NCI-H526 (cell line): ENCODE measurements at regions not wholly inside any gene's neighbourhood (a gene's known extent, or its start where the extent isn't known, plus 50 kb on each side); places are given as distances from the start of the nearest gene placed in this dataset.

Source experiments
- DNase-seq, 2 experiments: peaks; one replicate each; lab custom pipeline; 2025; lab: John Stamatoyannopoulos, UW

GRCh38 chr1:229031061-229031460 is 239.8 kb upstream of the RAB4A start:
- no peak for DNase-seq

DNA sequence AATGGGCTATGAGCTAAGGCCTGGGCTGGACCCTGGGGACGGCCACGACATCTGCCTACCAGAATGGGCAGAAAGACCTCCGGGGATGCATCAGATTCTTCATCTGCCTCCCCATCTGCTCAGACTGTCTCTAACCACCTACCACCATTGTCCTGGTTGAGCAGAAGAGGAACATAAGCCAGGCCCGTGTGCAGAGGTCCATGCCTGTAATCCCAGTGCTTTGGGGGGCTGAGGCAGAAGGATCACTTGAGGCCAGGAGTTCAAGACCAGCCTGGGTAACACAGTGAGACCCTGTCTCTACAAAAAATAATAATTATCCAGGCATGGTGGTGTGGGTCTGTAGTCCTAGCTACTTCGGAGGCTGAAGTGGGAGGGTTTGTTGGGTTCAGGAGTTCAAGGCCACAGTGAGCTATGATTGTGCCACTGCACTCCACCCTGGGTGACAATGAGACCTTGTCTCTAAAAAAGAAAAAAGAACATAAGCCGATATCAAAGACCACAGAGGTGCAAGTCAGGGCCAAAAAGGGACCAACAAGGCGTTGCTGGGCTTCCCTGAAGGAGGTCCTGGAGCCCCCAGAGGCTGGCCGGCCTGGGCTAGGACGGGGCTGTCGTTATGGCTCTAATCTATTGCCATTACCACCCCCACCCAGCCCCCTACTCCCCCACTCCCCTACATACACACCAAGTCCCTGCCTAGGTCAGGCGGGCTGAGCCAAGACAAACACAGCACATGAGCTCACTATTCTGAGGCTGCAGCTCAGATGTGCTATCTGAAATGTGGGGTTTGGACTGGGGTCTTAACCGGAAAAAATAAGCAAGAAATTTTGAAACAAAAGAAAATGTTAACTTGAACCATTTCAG is 239.2 kb upstream of the RAB4A start:
- no peak for DNase-seq

DNA sequence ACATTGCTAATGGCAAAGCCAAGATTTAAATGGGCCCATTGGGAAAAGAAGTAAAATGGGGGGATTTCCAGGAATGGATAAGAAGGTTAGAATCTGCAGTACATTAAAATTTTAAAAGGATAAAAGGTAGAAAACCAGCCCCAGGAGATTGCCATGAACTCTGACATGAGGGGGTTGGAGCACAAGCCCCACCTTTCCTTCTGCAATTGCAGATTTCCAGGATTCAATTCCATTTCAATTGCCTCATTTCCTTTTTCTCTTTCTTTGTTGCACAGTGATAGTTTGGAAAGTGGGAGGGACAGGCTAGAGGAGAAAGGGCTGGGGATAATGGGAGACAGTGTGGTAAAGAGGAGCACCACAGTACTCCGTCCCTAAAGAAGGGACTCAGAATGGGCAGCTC is 238.5 kb upstream of the RAB4A start:
- no peak for DNase-seq

GRCh38 chr1:229033480-229033879 is 237.4 kb upstream of the RAB4A start:
- DNase-seq, result no peak

- DNase-seq, result no peak
Measured at GRCh38 chr1:229034342-229034741, 236.6 kb upstream of the RAB4A start.

GRCh38 chr1:229035054-229035747 is 235.7 kb upstream of the RAB4A start:
- peak in 1 of 2 experiments; percentile 30 for DNase-seq

- DNase-seq, result peak in 1 of 2 experiments; percentile 30
Measured at GRCh38 chr1:229035748-229036082, 235.2 kb upstream of the RAB4A start.

DNA sequence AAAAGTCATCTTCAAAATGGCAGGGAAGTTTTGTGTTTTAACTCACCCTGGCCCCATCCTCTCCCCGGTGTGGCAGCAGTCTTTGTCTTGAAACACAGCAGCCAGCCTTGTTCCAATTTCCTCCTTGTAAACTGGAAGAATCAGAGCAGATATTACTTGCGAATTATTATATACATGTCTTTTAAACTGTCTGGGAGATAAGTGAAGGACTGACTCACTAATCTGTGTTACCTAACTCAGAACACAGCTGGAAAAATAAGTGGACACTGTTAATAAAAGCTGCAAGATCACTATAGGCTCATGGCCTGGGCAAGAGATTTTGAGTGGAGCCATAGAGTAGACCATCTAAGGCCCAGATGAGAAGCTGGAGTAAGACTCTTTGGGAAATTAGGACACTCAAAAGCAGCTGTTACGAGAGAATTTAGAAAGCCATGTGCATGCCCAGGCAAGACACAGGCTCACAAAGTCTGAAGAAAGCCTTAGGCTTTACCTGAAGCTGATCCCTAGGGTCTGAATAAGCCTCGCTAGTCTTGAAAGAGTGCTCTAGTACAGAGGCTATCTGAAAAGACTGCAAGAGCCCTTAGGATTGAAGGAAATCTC is 233.0 kb upstream of the RAB4A start:
- no peak for DNase-seq

- no peak for DNase-seq
Measured at GRCh38 chr1:229040630-229041358, 230.1 kb upstream of the RAB4A start.

DNA sequence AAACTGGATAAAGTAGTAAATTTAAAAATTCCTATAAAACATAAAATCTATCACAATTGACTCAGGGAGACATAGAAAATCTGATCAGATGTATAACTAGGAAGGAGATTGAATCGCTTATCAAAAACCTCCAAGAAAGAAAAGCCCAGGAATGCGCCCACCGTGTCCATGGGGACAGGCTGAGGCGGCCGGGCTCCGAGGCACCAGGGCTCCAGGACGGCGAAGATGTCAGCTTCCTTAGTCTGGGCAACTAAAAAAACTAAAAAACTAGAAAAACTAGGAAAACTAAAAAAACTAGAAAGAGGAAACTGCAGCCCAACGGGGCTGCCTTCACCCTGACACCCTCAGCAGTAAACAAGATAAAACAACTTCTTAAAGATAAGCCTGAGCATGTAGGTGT is 229.0 kb upstream of the RAB4A start:
- DNase-seq, result no peak

- no peak for DNase-seq
Measured at GRCh38 chr1:229042482-229042881, 228.4 kb upstream of the RAB4A start.

DNA sequence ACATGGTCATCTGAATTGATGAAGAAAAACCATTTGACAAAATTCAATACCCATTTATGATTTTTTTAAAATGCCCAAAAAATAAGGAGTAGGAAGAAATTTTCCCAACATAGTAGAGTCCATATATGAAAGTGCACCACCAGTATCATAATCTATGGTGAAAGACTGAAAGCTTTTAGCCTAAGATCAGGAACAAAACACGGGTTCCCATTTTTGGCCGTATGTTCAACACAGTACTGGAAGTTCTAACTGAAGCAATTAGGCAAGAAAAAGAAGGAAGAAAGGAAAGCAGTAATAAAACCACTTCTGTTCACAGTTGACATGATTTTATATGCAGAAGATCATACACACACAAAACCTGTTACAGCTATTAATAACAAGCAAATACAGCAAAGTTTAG is 227.8 kb upstream of the RAB4A start:
- DNase-seq, result no peak

DNA sequence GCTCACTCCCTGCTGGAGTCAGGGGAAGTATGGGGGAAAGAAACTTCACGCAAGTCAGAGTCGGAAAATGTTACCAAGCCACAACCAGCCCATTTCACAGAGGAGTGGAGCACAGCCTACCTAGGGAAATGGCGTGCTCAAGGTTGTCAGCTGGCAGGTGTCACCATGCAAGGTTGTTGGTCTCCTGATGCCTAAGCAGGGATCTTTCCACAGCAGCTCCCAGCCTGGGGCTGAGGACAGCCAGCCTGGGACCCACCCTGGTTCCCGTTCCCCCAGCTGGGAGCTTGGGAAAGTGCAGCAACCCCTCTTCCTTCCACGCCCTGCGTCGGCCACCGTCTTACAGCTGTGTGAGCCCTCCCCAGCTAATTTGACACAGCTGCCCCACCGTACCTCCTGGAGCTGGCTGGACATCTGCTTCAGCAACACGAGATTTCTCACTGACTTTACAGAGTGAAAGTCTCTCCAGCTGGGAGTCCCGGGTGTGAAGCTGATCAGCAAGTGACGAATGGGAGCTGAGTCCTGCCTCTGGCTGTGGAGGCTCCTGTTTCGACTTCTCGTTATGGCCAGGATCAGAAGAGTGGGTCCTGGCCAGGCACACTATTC is 224.6 kb upstream of the RAB4A start:
- no peak for DNase-seq

- DNase-seq, result no peak
Measured at GRCh38 chr1:229047161-229047839, 223.6 kb upstream of the RAB4A start.

DNA sequence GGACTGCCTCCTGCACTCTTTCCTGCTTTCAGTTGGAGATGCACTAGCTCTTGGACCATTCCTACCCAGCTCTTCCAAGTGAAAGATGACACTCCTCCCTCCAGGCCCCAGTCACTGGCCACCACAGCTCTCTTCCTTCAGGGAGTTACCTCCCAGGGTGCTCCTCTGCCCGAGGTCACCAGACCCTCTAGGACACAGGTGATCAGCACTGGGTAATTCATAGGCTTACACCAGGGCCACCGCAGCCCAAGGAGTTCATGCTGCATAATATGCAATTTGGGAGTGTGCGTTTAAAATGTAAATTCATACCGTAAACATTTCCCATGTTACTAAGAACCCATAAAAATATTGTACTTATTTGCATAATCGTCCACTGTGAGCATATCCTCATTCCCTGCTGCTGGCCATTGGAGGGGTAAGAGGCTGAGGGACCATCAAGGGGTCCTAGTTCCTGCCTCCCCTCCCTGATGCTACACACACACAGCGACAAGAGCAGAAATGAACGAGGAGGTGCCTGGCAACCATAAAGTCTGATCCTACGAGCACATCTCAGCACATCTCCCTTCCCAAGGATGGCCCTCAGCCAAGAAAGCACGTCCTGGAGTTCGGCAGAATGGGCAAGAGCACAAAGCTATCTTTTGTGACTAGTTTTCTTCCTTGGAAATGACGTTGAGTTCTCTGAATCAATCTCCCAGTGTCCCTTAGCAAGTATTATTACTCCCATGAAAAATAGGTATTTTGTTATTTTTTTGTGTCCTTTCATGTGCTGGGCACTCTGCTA is 222.9 kb upstream of the RAB4A start:
- DNase-seq, result peak; percentile 5 to 44

- no peak for DNase-seq
Measured at GRCh38 chr1:229048896-229049295, 222.0 kb upstream of the RAB4A start.

- DNase-seq, result no peak
Measured at GRCh38 chr1:229056046-229056445, 214.9 kb upstream of the RAB4A start.

- no peak for DNase-seq
Measured at GRCh38 chr1:229058111-229058561, 212.8 kb upstream of the RAB4A start.

DNA sequence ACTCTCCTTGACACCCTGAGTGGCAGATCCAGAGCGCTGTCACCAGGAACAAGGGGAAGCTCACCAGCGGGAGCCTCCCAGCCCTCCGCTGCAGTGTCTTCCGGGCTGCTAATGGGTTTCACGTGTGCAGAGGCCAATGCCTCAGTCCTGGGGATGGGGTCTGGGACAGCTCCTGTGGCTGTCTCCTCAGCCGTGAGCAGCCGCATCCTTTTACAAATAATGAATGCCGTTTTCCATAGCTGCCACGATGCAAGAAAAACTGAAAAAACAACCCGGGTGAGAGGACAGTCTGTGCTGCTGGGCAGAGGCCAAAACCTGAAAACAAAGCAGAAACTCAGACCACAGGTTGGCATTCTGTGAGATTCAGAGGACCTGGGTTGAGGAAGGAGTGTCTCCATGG is 212.2 kb upstream of the RAB4A start:
- DNase-seq, result no peak

DNA sequence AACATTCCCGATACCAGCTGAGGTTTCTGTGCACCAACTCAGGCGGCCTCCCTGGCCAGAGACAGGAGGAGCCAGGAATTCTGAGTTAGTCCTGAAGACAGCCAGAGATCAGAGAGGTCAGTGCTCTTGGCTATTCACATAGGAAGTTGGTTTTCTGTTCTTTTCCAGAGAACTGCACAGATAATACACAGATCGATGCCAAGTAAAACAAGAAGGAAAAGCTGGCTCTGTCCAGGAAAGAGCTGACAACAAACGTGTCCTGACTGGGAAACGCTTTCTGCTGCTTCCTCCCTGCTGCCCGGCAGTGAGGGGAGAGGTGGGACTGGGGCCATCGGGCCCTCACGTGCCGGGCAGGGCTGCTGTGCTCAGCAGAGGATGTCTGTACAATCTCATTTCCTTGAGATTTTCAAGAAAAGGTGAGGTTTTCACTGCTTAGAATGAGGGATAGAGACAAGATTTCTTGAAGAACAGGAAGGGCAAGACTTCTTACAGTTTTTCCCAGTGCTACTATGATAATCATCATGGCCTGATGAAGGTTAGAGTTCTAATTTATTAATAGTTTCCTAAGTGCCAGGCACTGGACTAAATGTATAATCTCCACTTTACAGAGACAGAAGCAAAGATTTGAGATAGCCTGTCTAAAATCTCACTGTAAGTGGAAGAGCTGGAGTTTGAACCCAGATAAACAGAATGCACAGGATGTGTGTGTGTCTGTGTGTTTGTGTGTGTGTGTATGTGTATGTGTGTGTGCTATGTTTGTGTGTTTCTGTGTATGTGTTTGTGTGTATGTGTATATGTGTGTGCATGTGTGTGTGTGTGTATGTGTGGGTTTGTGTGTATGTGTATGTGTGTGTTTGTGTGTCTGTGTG is 211.0 kb upstream of the RAB4A start:
- no peak for DNase-seq
